Astrocyte of the hippocampus (primary cell): ENCODE measurements at regions not wholly inside any gene's neighbourhood (a gene's known extent, or its start where the extent isn't known, plus 50 kb on each side); places are given as distances from the start of the nearest gene placed in this dataset.
"Not testable (repeated sequence)": the region's sequence is repeated elsewhere in the genome, so short reads cannot be mapped to it uniquely, and the experiment has no call there.

Source experiments
- DNase-seq: peaks from one replicate; pipeline ENCODE4 v3.0.0; 2011; ENCODE audit warnings: low read depth, low spot score

DNA sequence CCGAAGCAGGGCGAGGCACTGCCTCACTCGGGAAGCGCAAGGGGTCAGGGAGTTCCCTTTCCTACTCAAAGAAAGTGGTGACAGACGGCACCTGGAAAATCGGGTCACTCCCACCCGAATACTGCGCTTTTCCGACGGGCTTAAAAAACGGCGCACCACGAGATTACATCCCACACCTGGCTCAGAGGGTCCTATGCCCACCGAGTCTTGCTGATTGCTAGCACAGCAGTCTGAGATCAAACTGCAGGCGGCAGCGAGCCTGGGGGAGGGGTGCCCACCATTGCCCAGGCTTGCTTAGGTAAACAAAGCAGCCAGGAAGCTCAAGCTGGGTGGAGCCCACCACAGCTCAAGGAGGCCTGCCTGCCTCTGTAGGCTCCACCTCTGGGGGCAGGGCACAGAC lies 549.4 kb downstream of the KIF20B start:
- not testable (repeated sequence) for DNase-seq

DNA sequence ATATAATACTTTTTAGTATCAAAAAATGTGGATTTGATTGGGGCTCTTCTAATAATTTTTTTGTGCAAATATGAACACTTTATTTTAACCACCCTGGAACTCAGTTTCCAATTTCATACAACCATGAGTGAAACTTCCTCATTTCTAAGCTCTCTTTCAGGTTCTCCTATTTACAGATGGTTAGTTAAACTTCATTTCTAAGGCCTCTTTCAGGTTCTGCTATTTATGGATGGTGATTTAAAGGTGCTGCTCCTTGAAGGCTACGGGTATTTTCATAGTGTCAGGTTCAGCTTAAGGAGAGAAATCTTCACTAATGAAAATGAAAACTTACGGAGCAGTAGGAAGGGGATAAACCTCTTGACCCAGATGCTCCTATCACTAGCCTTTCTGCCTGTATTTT lies 568.3 kb downstream of the KIF20B start:
- no peak for DNase-seq

DNA sequence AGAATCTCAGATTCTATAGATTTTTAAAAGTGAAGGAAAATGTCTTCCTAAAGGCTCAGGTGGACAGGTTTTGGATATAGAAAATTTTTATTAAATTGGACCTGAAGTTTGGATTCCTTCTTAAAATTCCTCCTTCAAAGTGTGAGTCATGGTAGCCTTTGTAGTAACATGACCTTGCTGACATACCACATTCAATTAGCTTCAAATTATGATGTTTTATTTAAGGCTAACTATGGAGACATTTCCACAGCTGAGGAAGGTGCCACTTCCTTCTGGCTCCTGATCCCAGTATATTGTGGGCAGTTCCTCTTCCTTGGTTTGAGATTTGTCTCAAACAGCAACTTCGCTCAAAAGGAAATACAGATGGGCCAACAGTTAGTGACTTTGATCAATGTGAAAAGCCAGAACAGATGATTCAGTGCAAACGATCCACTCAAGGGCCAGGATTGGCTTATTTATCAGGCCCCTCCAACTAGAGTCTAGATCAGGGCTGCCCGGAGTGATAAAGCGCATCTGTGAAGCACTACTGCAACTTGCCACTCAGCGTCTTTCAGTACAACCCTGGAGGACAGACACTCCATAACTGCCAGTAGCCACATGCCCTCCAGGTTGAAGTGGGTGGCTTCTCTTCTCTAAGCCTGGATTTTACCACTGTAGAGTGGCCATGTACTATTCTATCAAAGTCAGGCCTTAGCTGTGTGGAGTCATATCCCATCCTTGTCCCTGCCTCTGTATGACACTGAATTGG lies 573.5 kb downstream of the KIF20B start:
- peak; percentile 4 for DNase-seq

DNA sequence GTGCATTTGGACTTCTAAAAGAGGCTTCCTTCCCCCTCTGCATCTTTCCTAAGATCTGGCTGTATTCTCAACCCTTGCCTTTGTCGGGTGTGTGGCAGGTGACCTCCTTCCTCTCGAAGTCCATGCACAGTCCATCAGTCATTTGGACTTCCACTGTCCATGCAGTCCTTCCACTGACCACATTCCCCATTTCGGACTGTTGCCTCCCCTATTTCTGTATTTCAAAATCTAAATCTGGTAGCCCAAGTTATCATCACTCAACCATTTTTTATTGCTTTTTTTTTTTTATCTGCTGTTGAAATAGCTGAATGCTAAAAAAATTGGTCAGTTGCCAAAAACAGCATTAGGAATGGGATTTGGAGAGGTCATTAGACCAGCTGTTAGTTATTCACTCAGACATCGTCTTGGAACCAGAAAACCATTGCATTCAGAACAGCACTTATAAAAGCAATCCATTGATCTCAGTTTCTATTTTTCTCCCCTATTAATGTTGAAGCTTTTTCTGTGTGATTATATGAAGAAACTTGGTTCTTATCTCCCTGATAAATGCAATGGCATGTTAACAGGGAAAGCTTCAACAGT lies 575.6 kb downstream of the KIF20B start:
- DNase-seq = no peak

DNA sequence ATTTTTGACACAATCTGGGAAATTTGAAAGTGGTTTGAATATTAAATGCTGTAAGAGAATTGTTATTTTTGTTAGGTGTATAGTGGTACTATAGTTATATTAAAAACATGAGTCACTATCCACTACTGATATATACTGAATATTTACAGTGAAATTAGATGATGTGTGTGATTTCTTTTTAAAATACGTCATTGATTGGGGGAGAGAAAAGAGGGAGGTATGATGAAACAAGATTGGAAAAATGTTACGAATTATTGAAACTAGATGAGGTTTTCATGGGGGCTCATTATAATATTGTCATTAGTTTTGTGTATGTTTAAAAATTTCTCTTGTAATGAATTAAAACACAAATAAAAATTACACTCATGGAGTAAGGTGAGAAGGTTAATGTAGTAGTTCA lies 571.4 kb downstream of the HTR7 start:
- DNase-seq = no peak

DNA sequence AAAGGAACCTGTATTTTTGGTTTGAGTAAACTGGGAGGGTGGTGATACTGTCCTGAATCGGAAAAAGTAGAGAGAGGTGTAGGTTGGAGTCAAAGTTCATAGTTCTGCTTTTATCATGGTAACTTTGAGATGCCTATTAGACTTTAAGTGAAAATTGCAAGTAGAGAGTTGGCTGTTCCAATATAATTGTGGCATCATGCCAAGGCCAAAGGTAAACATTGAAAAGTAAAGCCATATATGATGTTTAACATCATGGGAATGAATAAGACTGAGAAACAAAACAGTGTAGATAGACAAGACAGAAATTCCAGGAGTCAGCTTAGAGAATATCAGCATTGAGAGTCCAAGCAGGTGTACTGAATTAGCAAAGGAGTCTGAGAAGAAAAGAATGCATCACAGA lies 570.9 kb downstream of the HTR7 start:
- DNase-seq = no peak

DNA sequence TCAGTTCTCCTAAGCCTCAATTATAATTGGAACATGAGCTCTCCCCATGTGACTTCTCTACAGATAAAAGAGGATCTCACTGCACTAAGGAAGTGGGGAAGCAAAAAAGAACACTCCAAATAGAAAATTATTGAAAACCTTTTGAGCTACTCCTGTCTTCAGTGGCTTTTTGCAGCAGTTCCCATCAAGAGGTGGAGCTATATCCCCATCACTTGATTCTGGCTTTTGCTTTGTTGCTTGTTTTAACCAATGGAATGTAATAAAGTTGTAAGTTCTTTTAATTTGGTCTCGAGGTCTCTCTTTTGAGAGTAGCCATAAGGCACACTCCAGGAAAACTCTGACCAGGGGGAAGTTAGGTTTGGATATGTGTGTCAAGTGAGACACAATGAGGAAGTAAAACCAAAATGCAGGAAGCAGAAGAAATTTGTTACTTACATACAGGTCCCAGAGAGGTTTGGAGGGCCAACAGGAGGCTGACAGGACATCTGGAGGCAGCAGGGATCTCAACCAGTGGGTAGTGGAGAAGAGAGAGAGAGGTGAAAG lies 569.4 kb downstream of the HTR7 start:
- DNase-seq = peak; percentile 44

DNA sequence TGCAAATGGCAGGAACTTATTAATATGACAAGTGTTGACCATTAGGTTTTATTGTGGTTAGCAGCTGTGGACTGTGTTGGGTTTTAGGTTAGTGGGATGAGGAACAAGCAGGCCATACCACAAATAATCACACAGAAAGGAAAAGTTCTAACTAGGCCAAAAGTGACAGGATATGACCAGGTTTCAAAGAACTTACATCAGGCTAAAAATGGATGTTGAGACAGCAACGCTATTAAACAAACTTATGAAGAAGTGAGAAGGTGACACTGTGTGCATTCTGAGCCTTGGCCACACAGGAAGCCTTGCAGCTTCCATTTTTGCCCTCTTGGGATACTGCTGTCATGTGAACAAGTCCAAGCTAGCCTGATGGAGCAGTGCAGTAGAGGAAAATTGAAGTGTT lies 568.8 kb downstream of the HTR7 start:
- peak; percentile 6 for DNase-seq

DNA sequence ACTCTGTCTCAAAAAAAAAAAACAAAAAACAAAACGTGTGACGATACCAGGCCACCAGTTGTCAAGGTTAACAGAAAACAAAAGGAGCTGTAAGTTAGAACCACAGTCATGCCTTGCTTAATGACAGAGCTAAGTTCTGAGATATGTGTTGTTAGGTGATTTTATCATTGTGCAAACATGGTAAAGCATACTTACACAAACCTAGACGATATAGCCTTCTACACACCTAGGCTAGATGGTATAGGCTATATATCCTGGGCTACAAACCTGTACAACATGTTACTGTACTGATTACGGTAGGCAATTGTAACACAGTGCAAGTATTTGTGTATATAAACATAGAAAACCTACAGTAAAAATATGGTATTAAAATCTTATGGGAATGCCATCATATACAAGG lies 564.2 kb downstream of the HTR7 start:
- DNase-seq = no peak

DNA sequence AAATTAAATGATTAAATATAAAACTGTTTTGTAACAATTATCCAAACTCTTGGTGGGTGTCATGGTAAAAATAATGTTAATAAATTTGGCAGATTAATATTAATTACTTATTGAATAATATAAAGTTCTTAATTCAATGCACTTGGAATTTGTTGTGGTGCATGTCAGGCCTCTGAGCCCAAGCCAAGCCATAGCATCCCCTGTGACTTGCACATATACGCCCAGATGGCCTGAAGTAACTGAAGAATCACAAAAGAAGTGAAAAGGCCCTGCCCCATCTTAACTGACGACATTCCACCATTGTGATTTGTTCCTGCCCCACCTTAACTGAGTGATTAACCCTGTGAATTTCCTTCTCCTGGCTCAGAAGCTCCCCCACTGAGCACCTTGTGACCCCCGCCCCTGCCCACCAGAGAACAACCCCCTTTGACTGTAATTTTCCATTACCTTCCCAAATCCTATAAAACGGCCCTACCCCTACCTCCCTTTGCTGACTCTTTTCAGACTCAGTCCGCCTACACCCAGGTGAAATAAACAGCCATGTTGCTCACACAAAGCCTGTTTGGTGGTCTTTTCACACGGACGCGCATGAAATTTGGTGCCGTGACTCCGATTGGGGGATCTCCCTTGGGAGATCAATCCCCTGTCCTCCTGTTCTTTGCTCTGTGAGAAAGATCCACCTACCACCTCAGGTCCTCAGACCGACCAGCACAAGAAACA lies 562.9 kb downstream of the HTR7 start:
- DNase-seq = not testable (repeated sequence)

DNA sequence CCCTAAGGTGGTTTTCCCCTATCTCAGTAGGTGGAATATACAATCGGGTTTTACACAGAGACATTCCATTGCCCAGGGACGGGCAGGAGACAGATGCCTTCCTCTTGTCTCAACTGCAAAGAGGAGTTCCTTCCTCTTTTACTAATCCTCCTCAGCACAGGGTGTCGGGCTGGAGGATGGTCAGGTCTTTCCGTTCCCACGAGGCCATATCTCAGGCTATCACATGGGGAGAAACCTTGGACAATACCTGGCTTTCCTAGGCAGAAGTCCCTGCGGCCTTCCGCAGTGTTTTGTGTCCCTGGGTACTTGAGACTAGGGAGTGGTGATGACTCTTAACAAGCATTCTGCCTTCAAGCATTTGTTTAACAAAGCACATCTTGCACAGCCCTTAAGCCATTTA lies 555.8 kb downstream of the HTR7 start:
- DNase-seq = not testable (repeated sequence)

DNA sequence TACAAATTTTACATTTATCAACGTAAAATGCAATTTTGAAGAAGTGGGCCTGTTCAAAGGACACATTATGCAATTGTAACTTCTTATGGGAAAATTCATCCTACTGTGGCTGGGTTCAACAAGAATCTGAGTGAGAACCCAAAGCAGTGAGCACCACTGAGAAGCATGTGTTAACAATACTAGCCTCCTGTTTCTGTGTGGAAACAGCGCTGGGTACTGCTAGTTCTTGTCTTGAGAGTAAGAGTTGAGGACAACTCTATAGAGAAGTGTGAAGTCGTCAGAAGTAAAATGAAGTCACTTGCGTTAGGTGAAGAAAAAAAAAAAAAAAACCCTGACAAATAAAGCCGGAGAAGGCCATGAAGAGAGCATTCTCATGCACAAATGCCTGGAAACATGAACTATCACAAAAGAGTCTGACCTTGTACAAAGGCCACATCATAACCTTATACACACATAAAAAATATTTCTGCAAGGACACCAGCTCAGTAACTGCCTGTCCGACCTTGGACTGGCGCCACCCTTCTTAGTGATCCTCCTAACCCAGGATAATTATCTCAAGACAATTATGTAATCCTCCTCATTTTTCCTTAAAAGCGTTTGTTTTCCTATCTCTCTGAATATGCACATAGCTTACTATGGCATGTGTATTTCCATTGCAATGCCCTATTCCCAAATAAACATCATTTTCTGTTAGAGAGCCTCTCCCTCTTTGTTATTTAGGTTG lies 554.9 kb downstream of the HTR7 start:
- no peak for DNase-seq

DNA sequence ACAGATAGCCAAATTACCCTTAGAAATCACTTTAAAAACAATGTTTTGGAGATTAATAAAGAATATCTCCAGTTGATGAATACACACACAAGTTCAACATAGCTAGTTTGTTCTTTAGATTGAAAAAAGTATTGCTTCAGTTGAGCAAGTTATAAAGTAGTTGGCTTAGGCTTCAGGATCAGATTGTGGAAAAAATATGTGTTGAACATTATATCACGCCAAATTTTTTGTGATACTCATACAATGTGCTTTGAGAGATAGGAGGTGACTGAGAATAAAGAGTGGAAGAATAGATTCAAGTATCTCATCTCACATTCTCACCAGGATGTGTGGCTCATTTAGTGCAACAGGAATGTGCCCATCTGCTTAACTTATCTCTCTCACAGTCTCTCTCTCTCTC lies 553.3 kb downstream of the HTR7 start:
- no peak for DNase-seq

DNA sequence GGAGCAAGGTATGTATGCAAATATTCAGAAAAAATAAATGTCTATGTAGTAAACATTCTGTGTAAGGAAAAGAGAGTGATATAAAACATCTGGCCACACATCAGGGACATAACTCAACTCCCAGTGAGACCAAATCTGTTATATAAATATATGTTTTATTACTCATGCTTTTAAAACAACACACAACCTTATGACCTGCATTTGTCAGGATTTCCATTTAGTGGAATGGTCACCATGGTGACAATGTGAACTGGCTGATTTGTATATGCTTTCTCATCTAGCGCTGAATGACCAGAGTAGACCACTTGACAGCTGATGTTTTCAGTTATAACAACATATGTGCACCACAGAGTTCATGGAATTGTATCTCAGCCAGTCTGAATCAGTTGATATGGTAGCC lies 551.7 kb downstream of the HTR7 start:
- peak; percentile 79 for DNase-seq

DNA sequence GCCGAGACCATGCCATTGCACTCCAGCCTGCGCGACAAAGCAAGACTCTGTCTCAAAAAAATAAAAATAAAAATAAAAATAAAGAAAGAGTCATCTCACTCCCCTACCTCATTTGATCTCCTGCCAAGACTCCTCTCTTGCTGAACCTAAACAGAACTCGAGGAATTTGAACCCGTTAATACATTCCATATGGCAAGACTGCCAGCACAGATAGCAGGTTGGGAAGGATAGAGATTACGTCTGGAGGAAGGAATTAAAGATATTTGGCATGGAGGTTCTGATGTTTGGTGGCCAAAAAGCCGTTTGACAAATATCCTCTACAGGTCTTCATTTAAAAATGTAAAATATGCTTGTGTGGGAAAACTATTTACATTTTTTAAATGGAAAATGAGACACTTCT lies 549.6 kb downstream of the HTR7 start:
- DNase-seq = peak; percentile 29

DNA sequence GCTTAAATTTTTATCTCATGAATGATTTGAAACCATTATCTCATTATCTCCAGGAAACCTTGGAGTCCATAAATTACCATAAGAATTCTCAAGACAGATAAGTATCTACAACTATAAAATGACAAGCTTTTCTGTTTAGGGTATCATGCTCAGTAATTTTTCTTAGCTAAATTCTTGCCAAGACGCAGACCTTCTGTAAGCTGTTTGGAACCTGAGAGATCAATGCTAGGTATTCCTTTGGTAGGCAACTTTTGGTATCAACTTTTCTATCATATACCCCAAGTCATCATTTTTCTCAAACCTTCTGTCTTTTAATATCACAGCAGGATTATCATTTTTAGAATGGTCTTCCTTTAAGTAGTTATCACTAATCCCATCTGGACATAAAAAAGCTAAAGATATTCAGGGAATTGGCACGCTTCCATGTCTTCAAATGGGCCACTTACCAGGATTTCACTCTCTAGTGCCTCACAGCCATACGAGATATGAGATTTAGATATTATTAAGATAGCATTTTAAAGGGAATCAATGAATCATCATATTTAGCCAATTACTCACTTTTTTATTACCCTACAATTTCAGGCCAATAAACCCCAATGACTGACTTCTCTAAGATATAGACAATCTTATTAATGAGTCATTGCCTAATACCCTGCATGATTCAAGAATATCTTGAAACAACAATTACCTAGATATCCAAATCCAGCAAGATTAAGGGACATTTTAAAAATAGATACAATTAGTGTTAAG lies 544.1 kb downstream of the HTR7 start:
- no peak for DNase-seq

DNA sequence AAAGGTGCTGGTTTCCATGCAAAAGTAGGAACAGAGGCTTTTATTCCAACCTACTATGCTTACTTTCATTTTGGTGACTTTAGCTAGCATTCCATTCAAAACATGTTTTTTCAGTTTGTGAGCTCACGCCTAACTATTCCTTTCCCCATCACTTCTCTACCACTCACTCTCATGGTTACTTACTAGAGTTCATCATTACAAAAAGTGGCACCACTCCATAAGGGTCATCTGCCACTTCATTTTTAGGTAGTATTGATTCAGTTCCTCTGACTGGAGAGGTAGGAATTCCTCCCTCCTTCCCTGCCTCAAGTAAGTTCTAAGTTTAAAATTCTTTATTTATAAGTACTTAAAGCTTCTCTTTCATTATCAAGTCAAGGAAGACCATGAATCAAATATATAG lies 543.1 kb downstream of the HTR7 start:
- DNase-seq = no peak

DNA sequence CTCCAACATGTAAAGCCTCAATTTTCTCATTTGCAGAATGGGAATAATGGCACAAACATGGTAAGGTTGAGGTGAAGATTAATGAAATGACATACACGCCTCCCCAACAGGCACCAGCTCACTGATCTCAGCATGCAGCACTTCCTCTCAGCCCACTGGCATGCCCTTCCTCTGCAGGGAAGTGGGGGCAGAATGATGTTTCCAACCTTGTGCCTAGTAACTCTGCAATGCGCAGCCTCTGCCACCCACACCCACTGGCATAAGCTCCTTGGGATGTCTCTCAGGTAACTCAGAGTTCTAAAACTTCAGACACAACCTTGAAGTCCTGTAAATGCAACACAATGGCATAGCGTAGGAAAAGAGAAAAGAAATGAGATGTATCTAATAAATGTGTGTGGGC lies 540.7 kb downstream of the HTR7 start:
- DNase-seq = no peak

DNA sequence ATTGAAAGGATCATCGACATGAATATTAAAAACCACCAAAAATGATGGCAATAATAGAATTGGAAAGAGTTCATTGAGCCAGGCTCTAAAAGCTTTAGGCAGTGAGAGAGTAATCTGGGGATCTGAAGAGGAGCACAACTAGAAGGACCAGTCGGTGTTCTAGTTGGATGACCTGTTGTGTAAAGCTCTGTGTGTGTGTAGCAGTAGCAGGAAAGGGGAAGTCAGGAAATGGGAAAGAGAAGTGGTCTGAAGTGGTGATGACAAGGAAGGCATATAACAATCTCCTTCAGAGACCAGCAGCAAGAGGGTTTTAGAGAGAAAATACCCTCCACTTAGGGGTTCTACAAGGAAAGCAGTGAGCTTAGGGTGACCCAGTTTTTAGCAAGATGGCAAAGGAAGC lies 539.2 kb downstream of the HTR7 start:
- no peak for DNase-seq

DNA sequence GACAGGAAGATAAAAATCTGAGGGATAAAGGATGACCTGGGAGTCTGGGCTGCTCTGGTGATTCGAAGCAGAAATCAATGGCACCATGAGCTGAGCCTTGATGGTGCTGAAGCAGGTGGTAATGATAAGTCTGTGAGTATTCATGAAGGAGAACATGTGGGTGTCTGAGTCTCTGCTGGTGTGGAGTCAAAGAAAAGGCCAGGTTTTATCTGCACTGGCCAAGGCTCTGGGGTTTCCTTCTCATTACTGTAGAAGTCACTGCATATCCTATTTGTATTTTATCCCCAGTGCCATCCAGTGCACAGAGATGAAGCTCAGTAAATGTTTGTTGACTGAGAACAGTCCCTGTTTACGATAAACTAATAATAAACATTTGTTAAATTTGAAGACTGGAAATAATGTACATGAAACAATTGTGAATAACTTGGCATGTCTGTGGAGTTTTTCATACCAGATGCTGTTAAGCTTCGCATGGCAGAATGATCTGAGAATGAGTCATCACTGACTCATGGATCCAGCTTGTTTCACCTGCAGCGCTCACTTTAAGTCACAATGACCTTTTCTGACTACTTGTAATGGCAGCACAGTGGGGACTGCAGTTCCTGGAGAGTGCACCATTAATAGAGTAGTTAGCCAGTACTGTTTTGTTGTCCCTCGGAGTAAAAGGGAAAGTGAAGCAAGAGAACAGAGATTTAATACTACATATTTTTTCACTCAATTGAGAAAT lies 538.5 kb downstream of the HTR7 start:
- peak; percentile 89 for DNase-seq
